ENCODE measurements at regions not wholly inside any gene's neighbourhood (a gene's known extent, or its start where the extent isn't known, plus 50 kb on each side); places are given as distances from the start of the nearest gene placed in this dataset.

DNA sequence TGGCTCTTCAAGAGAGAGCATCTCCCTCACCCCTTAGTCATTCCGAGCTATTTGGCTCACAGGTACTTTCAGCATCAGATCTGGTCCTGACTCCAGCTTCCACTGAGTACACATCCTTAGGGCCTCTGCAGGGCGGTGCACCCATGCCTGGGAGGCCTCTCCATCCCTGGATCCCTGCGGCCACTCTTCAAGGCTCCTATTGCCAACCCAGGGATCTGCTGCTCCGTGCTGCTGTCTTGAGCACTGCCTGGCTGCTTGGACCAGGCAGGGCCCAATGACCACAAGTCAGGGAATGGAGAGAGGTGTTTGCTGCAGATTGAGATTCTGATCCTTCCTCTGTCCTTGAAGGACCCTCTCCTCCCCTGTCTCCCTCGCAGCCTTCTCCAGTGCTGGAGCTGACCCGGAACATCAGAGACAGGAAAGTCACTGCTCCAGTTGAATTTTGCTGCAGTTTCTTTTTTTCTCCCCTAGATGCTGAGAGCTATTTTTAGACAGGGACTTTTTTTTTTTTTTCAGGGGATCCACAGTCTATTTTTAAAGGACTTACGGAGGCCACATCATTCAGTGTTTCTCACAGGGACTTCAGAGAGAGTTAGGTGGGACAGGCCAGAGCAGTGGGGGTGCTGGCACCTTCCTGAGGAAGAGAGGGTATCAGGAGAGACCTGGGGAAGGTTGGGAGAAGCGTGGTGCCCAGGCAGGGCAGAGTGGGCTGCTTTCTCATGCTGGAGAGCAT, 50.1 kb upstream of the KCNA1 start:
- no peak for DNase-seq

Measured in HCEC 1CT (cell line).